ENCODE measurements at regions not wholly inside any gene's neighbourhood (a gene's known extent, or its start where the extent isn't known, plus 50 kb on each side); places are given as distances from the start of the nearest gene placed in this dataset.
"Not testable (repeated sequence)": the region's sequence is repeated elsewhere in the genome, so short reads cannot be mapped to it uniquely, and the experiment has no call there.

DNA sequence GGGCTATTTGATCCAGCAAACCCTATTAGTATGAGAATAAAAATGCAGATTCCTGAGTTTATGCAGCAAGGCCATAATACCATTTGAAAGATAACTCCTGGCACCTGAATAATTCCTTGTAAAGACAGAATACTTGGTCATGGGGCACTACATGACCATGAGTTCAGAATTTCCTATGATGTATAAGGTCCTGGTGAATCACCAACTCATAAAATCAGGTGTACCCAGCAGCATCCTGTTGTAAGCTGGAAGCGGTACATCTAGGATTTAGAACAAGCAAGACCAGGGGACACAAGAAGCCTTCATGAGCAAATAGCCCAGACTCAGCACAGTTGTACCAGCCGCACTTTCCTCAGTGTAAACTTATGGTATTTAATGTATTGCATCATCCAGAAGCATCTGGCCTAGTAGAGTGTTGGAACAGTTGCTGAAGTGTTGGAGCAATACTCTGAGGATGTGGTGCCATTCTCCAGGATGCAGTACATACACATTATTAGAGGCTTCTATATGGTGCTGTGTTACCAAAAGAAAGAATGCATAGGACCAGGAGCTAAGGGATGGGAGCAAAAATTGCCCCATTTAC is 233.4 kb downstream of the SQOR start:
- Histone ChIP-seq H3K27me3 (ENCODE audit: control insufficient read depth, insufficient read depth, low read length) (no peaks in the 10 kb centered on the region), H3K36me3 (replicated peaks; ENCODE audit: control insufficient read depth, insufficient read depth, low read length) (no peaks in the 10 kb centered on the region), H3K4me3 (ENCODE audit: insufficient read depth, low read depth, low read length) (no peak overlapping the region)
- no peak for DNase-seq

DNA sequence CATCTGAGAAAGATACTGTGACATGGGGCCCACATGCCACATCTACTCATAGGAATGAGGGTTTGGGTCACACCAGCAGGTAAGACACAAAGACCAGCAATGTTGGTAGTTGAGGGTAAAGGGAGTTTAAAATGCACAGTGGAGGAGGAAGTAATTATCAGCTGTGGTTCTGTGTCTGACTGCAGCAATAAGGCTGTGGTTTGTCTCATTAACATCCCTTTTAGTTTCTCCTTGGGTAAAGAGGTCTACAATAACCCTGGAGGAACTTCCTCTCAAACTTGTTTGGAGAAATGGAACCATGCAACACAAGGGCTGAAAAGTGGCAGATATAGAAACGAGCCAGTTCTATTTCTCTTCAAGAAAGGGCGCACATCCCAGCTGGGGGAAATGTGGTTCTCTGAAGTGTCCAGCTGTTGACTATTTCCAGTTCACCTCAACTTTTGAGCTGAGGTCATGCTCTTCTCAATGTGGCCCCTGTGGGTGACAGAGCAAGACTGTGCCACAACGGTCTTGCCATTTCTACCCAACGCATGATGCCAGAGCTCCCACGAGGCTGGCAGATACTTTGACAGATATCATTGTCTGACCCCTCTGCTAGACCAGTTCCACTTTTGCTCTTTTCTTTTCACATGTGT is 234.3 kb downstream of the SQOR start:
- no peak for DNase-seq

DNA sequence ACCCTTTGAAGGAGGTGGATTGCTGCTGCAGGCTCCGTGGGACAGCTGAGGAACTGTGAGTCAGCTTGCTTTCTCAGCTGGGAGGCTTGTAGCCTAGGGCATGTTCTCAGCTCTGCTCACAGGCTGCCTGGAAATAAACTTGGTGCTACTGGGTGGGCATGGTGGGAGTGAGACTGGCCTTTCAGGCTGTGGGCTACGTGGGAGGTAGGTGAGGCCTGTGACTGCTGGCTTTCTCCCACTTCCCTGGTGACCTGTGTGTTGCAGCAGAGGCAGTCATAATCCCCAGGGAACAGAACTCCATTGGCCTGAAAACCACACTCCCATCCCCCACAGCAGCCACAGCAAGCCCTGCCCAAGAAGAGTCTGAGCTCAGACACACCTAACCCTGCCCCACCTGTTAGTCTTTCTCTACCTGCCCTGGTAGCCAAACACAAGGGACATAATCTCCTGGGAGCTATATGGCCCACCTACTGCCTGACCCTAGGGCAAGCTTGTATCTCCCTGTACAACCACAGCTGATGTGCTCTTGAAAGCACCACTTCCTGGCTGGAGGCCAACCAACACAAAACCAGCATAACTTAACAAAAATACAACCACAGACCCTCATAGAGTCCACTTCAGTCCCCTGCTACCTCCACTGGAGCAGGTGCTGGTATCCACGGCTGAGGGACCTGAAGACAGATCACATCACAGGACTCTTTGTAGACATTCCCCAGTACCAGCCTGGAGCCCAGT is 236.5 kb downstream of the SQOR start:
- Histone ChIP-seq H3K27me3 (ENCODE audit: control insufficient read depth, insufficient read depth, low read length) (no peaks in the 10 kb centered on the region), H3K4me3 (ENCODE audit: insufficient read depth, low read depth, low read length) (no peak overlapping the region), H3K36me3 (replicated peaks; ENCODE audit: control insufficient read depth, insufficient read depth, low read length) (no peaks in the 10 kb centered on the region)
- no peak for DNase-seq

More for the DNA sequence above, 234.3 kb downstream of the SQOR start:
- H3K27me3 ChIP-seq (ENCODE audit: control insufficient read depth, insufficient read depth, low read length) = no peaks in the 10 kb centered on the region
- no peak overlapping the region for H3K4me3 ChIP-seq (ENCODE audit: insufficient read depth, low read depth, low read length)
- no peaks in the 10 kb centered on the region for H3K36me3 ChIP-seq (replicated peaks; ENCODE audit: control insufficient read depth, insufficient read depth, low read length)

DNA sequence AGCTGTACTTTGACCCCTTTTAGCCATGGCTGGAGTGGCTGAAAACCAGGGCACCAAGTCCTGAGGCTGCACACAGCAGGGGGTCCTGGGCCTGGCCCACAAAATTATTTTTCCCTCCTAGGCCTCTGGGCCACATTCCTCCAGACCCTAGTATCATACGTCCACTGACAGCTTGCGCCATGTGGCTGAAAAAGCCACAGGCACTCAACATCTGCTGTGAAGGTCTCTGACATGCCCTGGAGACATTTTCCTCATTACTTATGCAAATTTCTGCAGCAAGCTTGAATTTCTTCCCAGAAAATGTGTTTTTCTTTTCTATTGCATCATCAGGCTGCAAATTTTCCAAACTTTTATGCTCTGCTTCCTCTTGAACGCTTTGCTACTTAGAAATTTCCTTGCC is 239.0 kb downstream of the SQOR start:
- no peak for DNase-seq
- no peak overlapping the region for H3K4me3 ChIP-seq (ENCODE audit: insufficient read depth, low read depth, low read length)
- H3K27me3 ChIP-seq (ENCODE audit: control insufficient read depth, insufficient read depth, low read length) = no peaks in the 10 kb centered on the region
- H3K36me3 ChIP-seq (replicated peaks; ENCODE audit: control insufficient read depth, insufficient read depth, low read length) = no peaks in the 10 kb centered on the region

DNA sequence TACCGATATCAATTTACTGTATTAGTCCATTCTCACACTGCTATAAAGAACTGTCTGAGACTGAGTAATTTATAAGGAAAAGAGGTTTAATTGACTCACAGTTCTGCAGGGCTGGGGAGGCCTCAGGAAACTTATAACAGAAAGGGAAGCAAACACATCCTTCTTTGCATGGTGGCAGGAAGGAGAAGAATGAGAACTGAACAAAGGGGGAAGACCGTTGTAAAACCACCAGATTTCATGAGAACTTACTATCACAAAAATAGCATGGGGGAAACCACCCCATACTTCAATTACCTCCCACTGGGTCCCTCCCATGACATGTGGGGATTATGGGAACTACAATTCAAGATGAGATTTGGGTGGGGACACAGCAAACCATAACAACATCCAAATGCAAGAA is 239.7 kb downstream of the SQOR start:
- DNase-seq; H3K27me3 ChIP-seq (ENCODE audit: control insufficient read depth, insufficient read depth, low read length); H3K4me3 ChIP-seq (ENCODE audit: insufficient read depth, low read depth, low read length); H3K36me3 ChIP-seq (replicated peaks; ENCODE audit: control insufficient read depth, insufficient read depth, low read length): not testable (repeated sequence)

DNA sequence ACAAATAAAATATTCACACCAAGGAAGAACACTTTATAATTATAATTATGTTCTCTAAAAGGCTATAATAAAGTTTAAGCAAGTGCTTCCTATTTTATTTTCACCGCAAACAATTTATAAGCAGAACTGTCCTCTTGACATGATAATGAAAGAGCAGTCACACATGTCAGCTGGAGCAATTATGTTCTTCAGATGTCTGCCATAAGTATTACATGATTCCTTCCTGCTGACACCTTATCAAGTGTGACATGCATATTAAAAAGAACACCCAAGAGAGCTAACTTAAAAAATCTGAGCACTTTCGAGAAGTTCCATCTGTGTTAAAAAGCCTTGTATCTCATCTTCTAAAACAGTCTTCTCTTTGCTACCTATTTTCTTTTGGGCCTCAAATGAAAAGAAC is 249.5 kb downstream of the SQOR start:
- Histone ChIP-seq H3K36me3 (replicated peaks; ENCODE audit: control insufficient read depth, insufficient read depth, low read length) (no peaks in the 10 kb centered on the region), H3K27me3 (ENCODE audit: control insufficient read depth, insufficient read depth, low read length) (no peaks in the 10 kb centered on the region), H3K4me3 (ENCODE audit: insufficient read depth, low read depth, low read length) (no peak overlapping the region)
- DNase-seq = no peak

DNA sequence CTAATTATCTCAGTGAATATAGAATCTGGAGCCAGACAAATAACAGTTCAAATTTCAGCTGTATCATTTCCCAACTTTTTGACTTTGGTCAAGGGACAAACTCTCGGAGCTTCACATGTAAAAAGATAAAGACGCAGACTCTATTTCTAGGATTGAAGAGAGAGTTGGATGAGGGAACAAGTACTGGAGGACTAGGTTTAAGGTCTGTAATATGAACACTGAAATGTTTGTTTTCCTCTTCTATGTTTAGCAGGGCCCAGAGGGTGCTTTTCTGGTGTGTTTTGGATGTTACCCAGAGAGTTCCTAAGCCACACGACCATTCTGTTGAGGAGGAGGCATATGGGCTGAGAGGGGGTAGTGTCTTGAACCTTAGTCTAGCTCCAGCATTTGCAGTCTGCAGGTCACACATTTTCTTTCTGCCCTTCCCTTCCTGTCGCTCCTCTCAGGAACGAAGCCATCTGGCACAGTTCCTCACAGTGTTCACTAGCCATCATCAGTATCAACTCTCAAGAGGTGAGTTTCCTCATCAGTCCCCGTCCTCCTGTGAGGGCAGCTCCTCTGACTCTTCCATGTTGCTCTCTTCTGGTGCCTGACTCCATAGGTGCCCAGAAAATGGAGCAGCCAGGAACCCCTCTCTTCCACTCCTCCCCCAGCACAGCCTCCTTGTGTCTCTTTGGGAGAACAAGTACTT is 250.1 kb downstream of the SQOR start:
- Histone ChIP-seq H3K4me3 (ENCODE audit: insufficient read depth, low read depth, low read length) (no peak overlapping the region), H3K27me3 (ENCODE audit: control insufficient read depth, insufficient read depth, low read length) (no peaks in the 10 kb centered on the region), H3K36me3 (replicated peaks; ENCODE audit: control insufficient read depth, insufficient read depth, low read length) (no peaks in the 10 kb centered on the region)
- DNase-seq = no peak

DNA sequence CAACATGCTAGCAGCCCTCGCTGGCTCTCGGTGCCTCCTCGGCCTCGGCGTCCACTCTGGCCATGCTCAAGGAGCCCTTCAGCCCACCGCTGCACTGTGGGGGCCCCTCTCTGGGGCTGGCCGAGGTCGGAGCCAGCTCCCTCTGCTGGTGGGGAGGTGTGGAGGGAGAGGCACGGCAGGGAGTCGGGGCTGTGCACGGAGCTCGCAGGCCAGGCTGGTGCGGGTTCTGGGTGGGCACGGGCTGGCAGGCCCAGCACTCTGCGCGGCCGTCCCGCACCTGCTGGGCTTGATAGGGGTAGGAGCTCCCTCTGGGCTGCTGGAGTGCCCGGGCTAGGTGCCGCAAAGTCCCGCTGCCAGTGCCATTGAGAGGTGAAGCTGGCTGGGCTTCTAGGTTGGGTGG is 251.0 kb downstream of the SQOR start:
- DNase-seq = no peak
- no peak overlapping the region for H3K4me3 ChIP-seq (ENCODE audit: insufficient read depth, low read depth, low read length)
- no peaks in the 10 kb centered on the region for H3K27me3 ChIP-seq (ENCODE audit: control insufficient read depth, insufficient read depth, low read length)
- no peaks in the 10 kb centered on the region for H3K36me3 ChIP-seq (replicated peaks; ENCODE audit: control insufficient read depth, insufficient read depth, low read length)

DNA sequence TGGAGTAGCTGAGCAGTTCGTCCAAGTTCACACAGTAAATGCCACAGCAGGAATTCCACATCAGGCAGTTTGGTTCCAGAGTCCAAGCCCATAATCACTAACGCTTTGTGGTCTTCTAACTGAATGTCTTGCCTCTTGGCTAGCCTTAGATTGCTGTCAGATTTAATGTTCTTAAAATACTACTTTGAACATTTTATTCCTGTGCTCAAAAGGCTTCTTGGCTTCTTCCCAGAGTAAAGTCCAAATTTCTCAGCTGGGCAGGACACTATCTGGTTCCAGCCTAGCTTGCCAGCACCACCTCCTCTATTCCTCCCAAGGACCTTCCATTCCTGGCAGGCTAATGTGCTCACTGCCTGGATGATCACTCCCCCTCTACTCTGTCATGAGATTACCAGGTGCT is 256.9 kb downstream of the SQOR start:
- H3K36me3 ChIP-seq (replicated peaks; ENCODE audit: control insufficient read depth, insufficient read depth, low read length) = no peaks in the 10 kb centered on the region
- no peaks in the 10 kb centered on the region for H3K27me3 ChIP-seq (ENCODE audit: control insufficient read depth, insufficient read depth, low read length)
- H3K4me3 ChIP-seq (ENCODE audit: insufficient read depth, low read depth, low read length) = no peak overlapping the region
- no peak for DNase-seq

DNA sequence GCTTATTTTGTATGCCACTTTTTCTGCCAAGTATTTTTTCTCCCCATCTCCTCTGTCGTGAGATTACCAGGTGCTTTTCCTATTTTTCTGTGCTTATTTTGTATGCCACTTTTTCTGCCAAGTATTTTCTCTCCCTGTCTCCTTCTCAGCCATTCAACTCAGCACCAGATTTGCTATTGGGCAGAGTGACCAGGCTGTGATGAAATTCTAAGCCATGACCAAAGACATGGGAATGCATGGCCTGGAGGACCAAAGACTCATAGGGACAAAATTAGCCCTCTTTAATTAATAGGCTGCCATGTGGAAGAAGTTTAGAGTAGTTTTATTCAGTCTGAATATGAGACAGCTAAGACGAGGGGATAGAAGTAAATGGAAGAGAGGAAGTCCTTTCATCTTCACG is 257.4 kb downstream of the SQOR start:
- Histone ChIP-seq H3K36me3 (replicated peaks; ENCODE audit: control insufficient read depth, insufficient read depth, low read length) (no peaks in the 10 kb centered on the region), H3K27me3 (ENCODE audit: control insufficient read depth, insufficient read depth, low read length) (no peaks in the 10 kb centered on the region), H3K4me3 (ENCODE audit: insufficient read depth, low read depth, low read length) (no peak overlapping the region)
- no peak for DNase-seq

DNA sequence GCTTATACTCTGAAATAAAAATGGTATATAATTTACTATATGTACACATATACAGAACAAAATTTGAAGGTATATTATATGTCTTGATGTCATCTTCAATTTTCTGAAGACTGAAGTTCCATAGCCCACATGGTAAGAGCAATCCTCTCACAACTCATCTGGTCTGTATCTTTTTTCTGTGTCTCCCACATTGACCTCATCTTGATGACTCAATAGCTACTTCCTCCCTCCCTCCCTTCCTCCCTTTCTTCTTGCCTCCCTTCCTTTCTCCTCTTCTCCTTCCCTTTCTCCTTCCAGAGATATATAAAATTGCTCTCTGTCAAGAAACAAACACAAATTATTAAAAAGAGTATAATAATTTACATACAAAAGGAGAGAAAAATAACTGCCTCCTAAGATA is 268.5 kb downstream of the SQOR start:
- H3K27me3 ChIP-seq (ENCODE audit: control insufficient read depth, insufficient read depth, low read length) = no peaks in the 10 kb centered on the region
- H3K4me3 ChIP-seq (ENCODE audit: insufficient read depth, low read depth, low read length) = no peak overlapping the region
- H3K36me3 ChIP-seq (replicated peaks; ENCODE audit: control insufficient read depth, insufficient read depth, low read length) = no peaks in the 10 kb centered on the region
- no peak for DNase-seq

DNA sequence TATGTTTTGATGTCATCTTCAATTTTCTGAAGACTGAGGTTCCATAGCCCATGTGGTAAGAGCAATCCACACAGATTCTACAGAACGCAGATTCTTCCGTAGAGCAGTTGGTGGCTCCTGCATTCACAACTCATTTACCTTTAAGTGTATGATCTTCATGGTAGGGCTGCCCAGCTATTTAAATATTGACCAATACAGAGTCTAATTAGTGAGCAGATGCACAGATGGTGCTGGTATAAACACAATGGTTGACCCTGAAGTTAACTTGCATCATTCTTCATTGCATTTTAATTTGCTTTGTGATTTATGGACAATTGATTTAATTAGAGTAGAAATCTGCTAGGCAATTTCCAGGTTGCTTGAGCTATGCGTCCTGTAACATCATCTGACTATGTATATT is 269.2 kb downstream of the SQOR start:
- DNase-seq = no peak
- Histone ChIP-seq H3K27me3 (ENCODE audit: control insufficient read depth, insufficient read depth, low read length) (no peaks in the 10 kb centered on the region), H3K36me3 (replicated peaks; ENCODE audit: control insufficient read depth, insufficient read depth, low read length) (no peaks in the 10 kb centered on the region), H3K4me3 (ENCODE audit: insufficient read depth, low read depth, low read length) (no peak overlapping the region)

DNA sequence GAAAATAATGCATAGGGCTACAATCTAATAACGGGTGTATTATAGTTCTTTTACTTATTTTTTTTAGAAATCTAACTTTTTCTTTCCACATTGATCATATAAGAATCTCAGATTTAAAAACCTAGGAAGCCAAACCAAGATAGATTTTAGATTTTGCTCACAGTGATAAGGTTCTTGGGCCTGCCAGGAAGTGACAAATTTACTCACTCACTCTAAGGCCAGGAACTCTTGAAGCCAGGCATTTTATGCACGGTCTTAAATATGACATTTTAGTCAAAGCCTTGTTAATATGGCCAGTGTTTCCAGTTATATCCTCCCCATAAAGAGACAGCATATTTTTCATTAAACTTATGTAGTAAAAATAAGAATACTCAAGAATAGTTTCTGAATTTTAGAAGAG is 271.4 kb downstream of the SQOR start:
- no peak overlapping the region for H3K4me3 ChIP-seq (ENCODE audit: insufficient read depth, low read depth, low read length)
- H3K36me3 ChIP-seq (replicated peaks; ENCODE audit: control insufficient read depth, insufficient read depth, low read length) = no peaks in the 10 kb centered on the region
- DNase-seq = no peak
- H3K27me3 ChIP-seq (ENCODE audit: control insufficient read depth, insufficient read depth, low read length) = no peaks in the 10 kb centered on the region

DNA sequence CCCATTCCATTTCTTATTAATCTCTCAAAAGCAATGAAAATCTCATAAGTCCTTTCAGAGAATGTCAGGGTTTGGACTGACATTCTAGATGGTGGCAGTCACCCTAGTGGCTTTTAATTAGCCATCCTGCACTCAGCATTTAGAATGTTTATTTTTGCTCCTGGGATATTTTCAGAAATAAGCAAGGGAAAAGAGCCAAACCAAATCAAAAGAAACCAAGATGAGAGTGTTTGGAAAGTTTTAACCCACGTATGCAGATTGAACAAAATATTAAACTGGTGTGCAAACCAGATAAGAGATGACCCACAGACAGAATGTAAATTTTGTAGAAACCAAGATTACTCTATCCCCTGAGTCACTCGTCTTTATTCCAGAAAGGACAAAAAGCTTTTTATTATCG is 275.8 kb downstream of the SQOR start:
- H3K27me3 ChIP-seq (ENCODE audit: control insufficient read depth, insufficient read depth, low read length) = no peaks in the 10 kb centered on the region
- H3K36me3 ChIP-seq (replicated peaks; ENCODE audit: control insufficient read depth, insufficient read depth, low read length) = no peaks in the 10 kb centered on the region
- DNase-seq = no peak
- H3K4me3 ChIP-seq (ENCODE audit: insufficient read depth, low read depth, low read length) = no peak overlapping the region

DNA sequence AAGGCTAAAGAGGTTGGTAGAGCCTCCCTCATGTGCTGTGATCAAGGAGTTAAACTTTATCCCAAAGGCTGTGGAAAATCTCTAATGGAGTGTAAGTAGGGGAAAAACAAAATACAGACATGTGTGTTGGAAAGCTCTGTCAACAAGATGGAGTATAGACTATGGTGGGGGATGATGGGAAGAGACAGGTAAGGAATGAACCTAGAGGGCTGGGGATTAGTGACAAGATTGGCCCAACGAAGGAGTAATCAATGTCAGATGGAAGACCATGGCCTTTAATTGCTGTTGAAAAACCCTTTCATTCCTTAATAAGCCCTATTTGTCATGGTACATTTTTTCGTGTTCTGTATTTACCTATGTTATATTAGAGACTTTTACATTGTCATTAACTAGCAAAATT is 278.6 kb downstream of the SQOR start:
- no peak for DNase-seq
- Histone ChIP-seq H3K4me3 (ENCODE audit: insufficient read depth, low read depth, low read length) (no peak overlapping the region), H3K27me3 (ENCODE audit: control insufficient read depth, insufficient read depth, low read length) (no peaks in the 10 kb centered on the region), H3K36me3 (replicated peaks; ENCODE audit: control insufficient read depth, insufficient read depth, low read length) (no peaks in the 10 kb centered on the region)

Measured in H7 (cell line).